B cell (primary cell): ENCODE measurements at regions not wholly inside any gene's neighbourhood (a gene's known extent, or its start where the extent isn't known, plus 50 kb on each side); places are given as distances from the start of the nearest gene placed in this dataset.

Source experiments
- ATAC-seq: fragments of 200-7000 bp; cut with Tn5 transposase; one replicate; pipeline ENCODE4 v1.10.0; 2021; ENCODE audit warnings: low read depth, mild to moderate bottlenecking, moderate number of reproducible peaks, moderate library complexity
- CTCF ChIA-PET: fragments of 350-600 bp; sonication (Branson Sonifier 250); formaldehyde crosslinking; loops from one replicate; lab custom pipeline; 2021; ENCODE audit warnings: antibody characterized with exemption, inconsistent platforms; lab: Charles Lee
- POLR2A ChIA-PET: fragments of 350-600 bp; sonication (Branson Sonifier 250); formaldehyde crosslinking; loops from one replicate; lab custom pipeline; 2021; ENCODE audit warnings: antibody characterized with exemption; lab: Charles Lee
- DNase-seq: peaks from one replicate; pipeline ENCODE4 v3.0.0; 2013
- H2AFZ ChIP-seq: 2 replicates; pipeline ENCODE4 v1.6.1; 2012; ENCODE audit warnings: mild to moderate bottlenecking, low read depth, low read length; ENCODE audit not compliant: insufficient read depth, poor library complexity, severe bottlenecking
- H3K27ac ChIP-seq, 2 donors: 1 replicate in 1 of 2; 2 replicates in 1 of 2; pipeline ENCODE4 v1.5.1; 2012 to 2013; ENCODE audit warnings: low read length in 2 of 2, mild to moderate bottlenecking in 2 of 2, moderate library complexity in 1 of 2
- H3K27me3 ChIP-seq, 4 experiments: fragments of 200-600 bp in 1 of 4; sonication (generic) in 1 of 4; replicated peaks in 1 of 4; 1 replicate in 2 of 4; 2 replicates in 2 of 4; pipeline versions ENCODE4 v1.6.1 to v1.7.0; 2013 to 2016; ENCODE audit warnings: low read length in 3 of 4, mild to moderate bottlenecking in 2 of 4, mixed read lengths in 1 of 4, moderate library complexity in 1 of 4; ENCODE audit not compliant: insufficient read depth in 4 of 4, control insufficient read depth in 3 of 4; ENCODE audit errors: control extremely low read depth in 1 of 4
- H3K36me3 ChIP-seq, 2 experiments: replicated peaks in 1 of 2; 1 replicate in 1 of 2; 2 replicates in 1 of 2; pipeline versions ENCODE4 v1.6.1 to v1.7.1; 2013; ENCODE audit warnings: low read length in 1 of 2; ENCODE audit not compliant: insufficient read depth in 2 of 2, control insufficient read depth in 1 of 2; ENCODE audit errors: control extremely low read depth in 1 of 2, extremely low read depth in 1 of 2
- H3K4me1 ChIP-seq, 2 donors: fragments of 200-600 bp in 1 of 2; sonication (generic) in 1 of 2; 1 replicate in 1 of 2; 2 replicates in 1 of 2; pipeline versions ENCODE4 v1.5.1 to v1.6.1; 2013 to 2017; ENCODE audit warnings: low read length in 2 of 2; ENCODE audit not compliant: control insufficient read depth in 2 of 2, insufficient read depth in 2 of 2
- H3K4me2 ChIP-seq: replicated peaks from 2 replicates; pipeline ENCODE3; 2012; ENCODE audit warnings: mild to moderate bottlenecking, low read depth, low read length; ENCODE audit not compliant: poor library complexity, severe bottlenecking
- H3K4me3 ChIP-seq, 5 experiments: fragments of 200-600 bp in 1 of 5; sonication (generic) in 1 of 5; 1 replicate in 3 of 5; 2 replicates in 2 of 5; pipeline versions ENCODE4 v1.5.1 to v1.7.0; 2011 to 2016; ENCODE audit warnings: low read length in 4 of 5, mild to moderate bottlenecking in 4 of 5, low read depth in 2 of 5, control low read depth in 1 of 5, moderate library complexity in 1 of 5; ENCODE audit not compliant: insufficient read depth in 1 of 5; ENCODE audit errors: control extremely low read depth in 1 of 5, extremely low read depth in 1 of 5
- H3K79me2 ChIP-seq: fragments of 200-600 bp; sonication (generic); one replicate; pipeline ENCODE4 v1.6.0; 2016; ENCODE audit warnings: low read length; ENCODE audit not compliant: control insufficient read depth, insufficient read depth
- H3K9ac ChIP-seq: fragments of 200-600 bp; sonication (generic); 2 replicates; pipeline ENCODE4 v1.6.1; 2017; ENCODE audit warnings: mild to moderate bottlenecking, low read length, moderate library complexity
- H3K9me3 ChIP-seq, 3 donors: one replicate each; pipeline versions ENCODE4 v1.6.1 to v1.7.1; 2013; ENCODE audit warnings: low read length in 2 of 3; ENCODE audit not compliant: control insufficient read depth in 2 of 3, insufficient read depth in 1 of 3; ENCODE audit errors: control extremely low read depth in 1 of 3
- H4K20me1 ChIP-seq: 2 replicates; pipeline ENCODE4 v1.6.0; 2012; ENCODE audit warnings: mild to moderate bottlenecking, low read length; ENCODE audit not compliant: insufficient read depth, control insufficient read depth, poor library complexity, severe bottlenecking
- H3K27ac Mint-ChIP-seq: one replicate; pipeline ENCODE4 v1.8.0; 2021; ENCODE audit warnings: mixed read lengths
- H3K27me3 Mint-ChIP-seq: one replicate; pipeline ENCODE4 v1.8.0; 2021; ENCODE audit warnings: mixed read lengths
- H3K4me1 Mint-ChIP-seq: one replicate; pipeline ENCODE4 v1.8.0; 2021; ENCODE audit warnings: mixed read lengths
- H3K4me3 Mint-ChIP-seq: one replicate; pipeline ENCODE4 v1.8.0; 2021; ENCODE audit warnings: mixed read lengths
- H3K9me3 Mint-ChIP-seq: one replicate; pipeline ENCODE4 v1.8.0; 2022; ENCODE audit warnings: mixed read lengths; ENCODE audit not compliant: insufficient read depth
- EZH2 ChIP-seq: IDR thresholded peaks from 2 replicates; pipeline ENCODE4 v1.6.1; 2012; ENCODE audit warnings: borderline replicate concordance, low read depth, mild to moderate bottlenecking, moderate library complexity, low read length; ENCODE audit not compliant: insufficient read depth, poor library complexity, severe bottlenecking
- WGBS: methylation state at CpG from one replicate; pipeline ENCODE4 v1.1.5; 2013; ENCODE audit warnings: missing lambda C conversion rate; ENCODE audit not compliant: insufficient coverage; 5-methylcytosine and 5-hydroxymethylcytosine counted together
- intact Hi-C: fragments of 100-400 bp; cut with micrococcal nuclease; formaldehyde crosslinking; loops from one replicate; pipeline ENCODE4 v1.10.0; 2022
- TF ChIP-seq, protein P1 (sequence below): fragments of 200-600 bp; IDR thresholded peaks from one replicate; pipeline ENCODE4 v1.8.0; 2022; ENCODE audit warnings: antibody characterized with exemption, mild to moderate bottlenecking

DNA sequence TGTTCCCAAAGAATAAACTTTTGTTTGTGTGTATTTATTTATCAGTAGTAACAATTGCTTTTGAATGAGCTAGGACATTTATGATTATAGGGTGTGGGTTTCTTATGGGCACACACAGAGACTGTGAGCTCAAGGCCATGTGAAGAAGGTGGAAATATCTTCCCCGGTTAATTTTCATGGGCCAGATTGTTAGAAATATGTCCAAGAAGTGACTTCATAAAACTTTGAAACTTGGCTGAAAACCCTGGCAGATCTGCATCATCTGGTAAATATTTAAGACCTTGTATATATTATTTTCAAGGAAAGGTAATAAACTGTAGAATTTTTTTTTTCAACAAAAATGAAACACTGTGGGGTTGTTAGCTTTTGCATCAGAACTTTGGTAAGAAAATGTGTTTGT is 53.5 kb upstream of the RNU6-8 start:
- no peak overlapping the region for H3K4me2 ChIP-seq
- WGBS = no CpG with 5 or more reads among the region's 1 CpG
- no peak for DNase-seq
- Mint-ChIP-seq H3K4me3 (no peak overlapping the region), H3K27ac (no peak overlapping the region), H3K4me1 (no peaks in the 10 kb centered on the region), H3K27me3 (no peaks in the 10 kb centered on the region), H3K9me3 (no peaks in the 10 kb centered on the region)
- peaks cover 0 to 5% of the 10 kb centered on the region in 2 donors for H3K4me1 ChIP-seq
- H3K4me3 ChIP-seq = no peak overlapping the region
- no peak for ATAC-seq
- no peaks in the 10 kb centered on the region for H3K27me3 ChIP-seq
- H3K36me3 ChIP-seq = no peaks in the 10 kb centered on the region
- H4K20me1 ChIP-seq = no peaks in the 10 kb centered on the region
- H3K79me2 ChIP-seq = no peaks in the 10 kb centered on the region
- no peaks in the 10 kb centered on the region for H3K9me3 ChIP-seq
- no peak overlapping the region for H2AFZ ChIP-seq
- H3K9ac ChIP-seq = no peak overlapping the region
- TF ChIP-seq EZH2 = no peak
- TF ChIP-seq, protein P1, sequence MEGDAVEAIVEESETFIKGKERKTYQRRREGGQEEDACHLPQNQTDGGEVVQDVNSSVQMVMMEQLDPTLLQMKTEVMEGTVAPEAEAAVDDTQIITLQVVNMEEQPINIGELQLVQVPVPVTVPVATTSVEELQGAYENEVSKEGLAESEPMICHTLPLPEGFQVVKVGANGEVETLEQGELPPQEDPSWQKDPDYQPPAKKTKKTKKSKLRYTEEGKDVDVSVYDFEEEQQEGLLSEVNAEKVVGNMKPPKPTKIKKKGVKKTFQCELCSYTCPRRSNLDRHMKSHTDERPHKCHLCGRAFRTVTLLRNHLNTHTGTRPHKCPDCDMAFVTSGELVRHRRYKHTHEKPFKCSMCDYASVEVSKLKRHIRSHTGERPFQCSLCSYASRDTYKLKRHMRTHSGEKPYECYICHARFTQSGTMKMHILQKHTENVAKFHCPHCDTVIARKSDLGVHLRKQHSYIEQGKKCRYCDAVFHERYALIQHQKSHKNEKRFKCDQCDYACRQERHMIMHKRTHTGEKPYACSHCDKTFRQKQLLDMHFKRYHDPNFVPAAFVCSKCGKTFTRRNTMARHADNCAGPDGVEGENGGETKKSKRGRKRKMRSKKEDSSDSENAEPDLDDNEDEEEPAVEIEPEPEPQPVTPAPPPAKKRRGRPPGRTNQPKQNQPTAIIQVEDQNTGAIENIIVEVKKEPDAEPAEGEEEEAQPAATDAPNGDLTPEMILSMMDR = no peak
- intact Hi-C loops = no loop called here
- ChIA-PET CTCF (interaction anchor here (0.9 to 1.5 kb wide), 3 partner anchors 183 to 746 kb away, joined by 3 to 6 read pairs (median 6); no protein-coding TSS in a partner anchor), POLR2A (no interaction called here)
- H3K27ac ChIP-seq = no peak overlapping the region

DNA sequence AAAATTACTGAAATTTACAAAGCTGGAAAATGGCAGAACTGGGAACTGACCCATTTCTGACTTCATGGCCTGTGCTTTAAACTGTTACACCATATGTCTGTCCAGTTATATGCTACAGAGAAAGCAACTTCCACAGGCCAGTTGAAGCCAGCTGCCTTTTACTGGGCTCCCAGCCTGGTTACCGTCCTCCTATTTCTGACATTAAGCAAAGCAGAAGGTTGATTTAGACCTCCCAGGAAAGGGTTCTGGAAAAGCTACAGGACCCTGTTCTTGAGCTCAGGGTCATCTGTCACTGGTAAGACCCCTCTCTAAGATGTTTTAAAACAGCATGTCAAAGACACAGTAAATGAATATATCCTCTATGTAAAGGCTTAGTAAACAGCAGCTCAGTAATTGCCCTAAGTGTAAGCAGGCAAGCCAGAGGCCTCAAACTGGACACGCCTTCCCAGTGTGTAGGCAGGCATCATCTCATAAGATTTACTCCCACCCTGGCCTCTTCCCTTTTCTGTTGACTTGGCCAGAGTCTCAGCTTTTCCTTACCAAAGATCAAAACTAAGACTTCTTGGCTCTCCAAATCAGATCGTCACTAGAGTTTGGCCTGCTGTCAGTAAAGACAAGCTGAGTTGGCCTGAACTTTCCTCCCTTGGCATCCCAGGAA is 55.4 kb upstream of the RNU6-8 start:
- POLR2A ChIA-PET = no interaction called here
- H3K27ac ChIP-seq = no peak overlapping the region
- no peaks in the 10 kb centered on the region for H3K79me2 ChIP-seq
- TF ChIP-seq, protein P1 = no peak
- TF ChIP-seq EZH2 = no peak
- CTCF ChIA-PET = interaction anchor here (0.5 to 2.1 kb wide), 9 partner anchors 14 to 752 kb away, joined by 3 to 12 read pairs (median 3); no protein-coding TSS in a partner anchor
- ATAC-seq (no peak), DNase-seq (no peak)
- H3K4me2 ChIP-seq = no peak overlapping the region
- H3K27me3 Mint-ChIP-seq = no peaks in the 10 kb centered on the region
- H3K4me1 Mint-ChIP-seq = no peaks in the 10 kb centered on the region
- H4K20me1 ChIP-seq = no peaks in the 10 kb centered on the region
- H3K27ac Mint-ChIP-seq = no peak overlapping the region
- intact Hi-C loops = no loop called here
- H3K27me3 ChIP-seq = no peaks in the 10 kb centered on the region
- H3K9me3 Mint-ChIP-seq = no peaks in the 10 kb centered on the region
- H3K36me3 ChIP-seq = no peaks in the 10 kb centered on the region
- H3K9me3 ChIP-seq = peaks cover 0 to 12% (median 5%) of the 10 kb centered on the region in 3 donors
- no peaks in the 10 kb centered on the region for H3K4me1 ChIP-seq
- no peak overlapping the region for H2AFZ ChIP-seq
- 95% methylated on average over 3 of the region's 3 CpGs for WGBS
- no peak overlapping the region for H3K4me3 Mint-ChIP-seq
- no peak overlapping the region for H3K4me3 ChIP-seq
- no peak overlapping the region for H3K9ac ChIP-seq
